ENCODE measurements at regions not wholly inside any gene's neighbourhood (a gene's known extent, or its start where the extent isn't known, plus 50 kb on each side); places are given as distances from the start of the nearest gene placed in this dataset.
A peak's percentile ranks its signal among the peaks of the same experiment; 100 is the strongest.

GRCh38 chr12:93163260-93164036 lies 214.3 kb upstream of the NUDT4 start:
- Mint-ChIP-seq H3K4me3 (no peak overlapping the region), H3K9me3 (peaks cover 19% of the 10 kb centered on the region), H3K27ac (peak overlapping the region in 1 of 3 experiments; percentile 3), H3K27me3 (ENCODE audit: low read depth) (peaks cover 5% of the 10 kb centered on the region), H3K4me1 (peaks cover 9% of the 10 kb centered on the region), H3K36me3 (ENCODE audit: low read depth) (no peaks in the 10 kb centered on the region)
- no peak for TF ChIP-seq CTCF (IDR thresholded peaks at IDR 0.05; ENCODE audit: unreplicated experiment in 3 of 3)

- H3K4me1 Mint-ChIP-seq: peaks cover 9% of the 10 kb centered on the region
- no peaks in the 10 kb centered on the region for H3K36me3 Mint-ChIP-seq (ENCODE audit: low read depth)
- no peak overlapping the region for H3K4me3 Mint-ChIP-seq
- H3K9me3 Mint-ChIP-seq: peaks cover 14% of the 10 kb centered on the region
- peaks cover 5% of the 10 kb centered on the region for H3K27me3 Mint-ChIP-seq (ENCODE audit: low read depth)
- peak overlapping the region in 1 of 3 experiments; percentile 3 for H3K27ac Mint-ChIP-seq
- TF ChIP-seq CTCF (IDR thresholded peaks at IDR 0.05; ENCODE audit: unreplicated experiment in 3 of 3): no peak
These were observed 213.4 kb upstream of the NUDT4 start for GRCh38 chr12:93164103-93164880.

- Mint-ChIP-seq H3K36me3 (ENCODE audit: low read depth) (no peaks in the 10 kb centered on the region), H3K4me3 (no peak overlapping the region), H3K27me3 (ENCODE audit: low read depth) (peaks cover 5% of the 10 kb centered on the region), H3K27ac (peak overlapping the region; percentile 12 to 63 (median 36)), H3K9me3 (peaks cover 11% of the 10 kb centered on the region), H3K4me1 (peaks cover 9% of the 10 kb centered on the region)
- no peak for TF ChIP-seq CTCF (IDR thresholded peaks at IDR 0.05; ENCODE audit: unreplicated experiment in 3 of 3)
These were observed 212.3 kb upstream of the NUDT4 start for GRCh38 chr12:93165384-93165932.

GRCh38 chr12:93166541-93167307 lies 211.0 kb upstream of the NUDT4 start:
- H3K9me3 Mint-ChIP-seq: peaks cover 6% of the 10 kb centered on the region

More at GRCh38 chr12:93166541-93167307, 211.0 kb upstream of the NUDT4 start:
- H3K4me1 Mint-ChIP-seq: peaks cover 9% of the 10 kb centered on the region
- H3K27ac Mint-ChIP-seq: peak overlapping the region in 2 of 3 experiments; percentile 64 to 87
- no peak for TF ChIP-seq CTCF (IDR thresholded peaks at IDR 0.05; ENCODE audit: unreplicated experiment in 3 of 3)
- peaks cover 5% of the 10 kb centered on the region for H3K27me3 Mint-ChIP-seq (ENCODE audit: low read depth)
- no peaks in the 10 kb centered on the region for H3K36me3 Mint-ChIP-seq (ENCODE audit: low read depth)
- H3K4me3 Mint-ChIP-seq: peak overlapping the region in 2 of 3 experiments; percentile 10 to 42

Measured in nephron (organoid).